ENCODE measurements at regions not wholly inside any gene's neighbourhood (a gene's known extent, or its start where the extent isn't known, plus 50 kb on each side); places are given as distances from the start of the nearest gene placed in this dataset.

DNA sequence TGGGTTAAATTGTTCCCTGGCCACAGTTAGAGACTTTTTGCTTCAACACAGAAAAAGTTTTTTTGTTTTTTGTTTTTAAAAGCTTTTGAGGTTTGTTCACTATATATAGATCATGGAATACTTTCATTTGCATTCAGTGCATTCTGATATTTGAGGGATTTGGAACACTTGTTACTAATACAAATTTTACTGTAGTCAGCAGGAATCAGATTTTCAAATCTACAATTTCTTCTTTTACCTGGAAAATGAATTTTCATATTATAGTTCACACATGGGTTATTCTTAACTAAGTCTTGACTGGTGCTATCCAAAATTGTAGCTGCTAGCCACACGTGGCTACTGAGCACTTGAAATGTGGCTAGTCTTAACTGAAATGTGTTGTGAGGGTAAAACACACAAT is 142.0 kb downstream of the RMI1 start:
- TF ChIP-seq, protein P1, sequence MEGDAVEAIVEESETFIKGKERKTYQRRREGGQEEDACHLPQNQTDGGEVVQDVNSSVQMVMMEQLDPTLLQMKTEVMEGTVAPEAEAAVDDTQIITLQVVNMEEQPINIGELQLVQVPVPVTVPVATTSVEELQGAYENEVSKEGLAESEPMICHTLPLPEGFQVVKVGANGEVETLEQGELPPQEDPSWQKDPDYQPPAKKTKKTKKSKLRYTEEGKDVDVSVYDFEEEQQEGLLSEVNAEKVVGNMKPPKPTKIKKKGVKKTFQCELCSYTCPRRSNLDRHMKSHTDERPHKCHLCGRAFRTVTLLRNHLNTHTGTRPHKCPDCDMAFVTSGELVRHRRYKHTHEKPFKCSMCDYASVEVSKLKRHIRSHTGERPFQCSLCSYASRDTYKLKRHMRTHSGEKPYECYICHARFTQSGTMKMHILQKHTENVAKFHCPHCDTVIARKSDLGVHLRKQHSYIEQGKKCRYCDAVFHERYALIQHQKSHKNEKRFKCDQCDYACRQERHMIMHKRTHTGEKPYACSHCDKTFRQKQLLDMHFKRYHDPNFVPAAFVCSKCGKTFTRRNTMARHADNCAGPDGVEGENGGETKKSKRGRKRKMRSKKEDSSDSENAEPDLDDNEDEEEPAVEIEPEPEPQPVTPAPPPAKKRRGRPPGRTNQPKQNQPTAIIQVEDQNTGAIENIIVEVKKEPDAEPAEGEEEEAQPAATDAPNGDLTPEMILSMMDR (conservative IDR thresholded peaks at IDR 0.05; ENCODE audit: low read depth, low read length): no peak
- no peak for TF ChIP-seq EZH2 (IDR thresholded peaks at IDR 0.05; ENCODE audit: borderline replicate concordance, low read depth, low read length, poor library complexity, severe bottlenecking)
